GM12878 (cell line): ENCODE measurements at regions not wholly inside any gene's neighbourhood (a gene's known extent, or its start where the extent isn't known, plus 50 kb on each side); places are given as distances from the start of the nearest gene placed in this dataset.

Experiments
- CHD4 ChIP-seq: fragments of 200-600 bp; sonication (generic); IDR thresholded peaks from 2 replicates; pipeline ENCODE4 v1.6.1; 2016; ENCODE audit warnings: mild to moderate bottlenecking
- CREM ChIP-seq: IDR thresholded peaks from 2 replicates; pipeline ENCODE4 v1.6.1; 2014; ENCODE audit warnings: antibody characterized with exemption, low read depth
- EP300 ChIP-seq, 2 experiments: fragments of 150-350 bp in 1 of 2; IDR thresholded peaks; 2 replicates each; pipeline ENCODE4 v1.6.1; 2011 to 2012; ENCODE audit warnings: low read depth in 2 of 2, low read length in 2 of 2, borderline replicate concordance in 1 of 2, improper control_type of control experiment in 1 of 2, inconsistent platforms in 1 of 2; ENCODE audit not compliant: control insufficient read depth in 1 of 2
- EZH2 ChIP-seq: IDR thresholded peaks from 2 replicates; pipeline ENCODE4 v1.6.1; 2012; ENCODE audit warnings: low read depth, mild to moderate bottlenecking, control low read depth, inconsistent platforms, low read length, borderline replicate concordance; ENCODE audit not compliant: control insufficient read depth
- MXI1 ChIP-seq: fragments of 150-350 bp; IDR thresholded peaks from 2 replicates; pipeline ENCODE4 v1.6.1; 2011; ENCODE audit warnings: low read depth, mild to moderate bottlenecking, inconsistent platforms, low read length, improper control_type of control experiment
- NFYA ChIP-seq: IDR thresholded peaks from 2 replicates; pipeline ENCODE4 v1.6.1; 2011; ENCODE audit warnings: low read depth, mild to moderate bottlenecking, low read length, improper control_type of control experiment, borderline replicate concordance
- POLR2A ChIP-seq: IDR thresholded peaks from 2 replicates; pipeline ENCODE4 v1.6.1; 2011; ENCODE audit warnings: low read depth, mild to moderate bottlenecking, low read length
- SP1 ChIP-seq: IDR thresholded peaks from one replicate; pipeline ENCODE4 v1.6.1; 2011; ENCODE audit warnings: low read depth, low read length
- TBL1XR1 ChIP-seq: IDR thresholded peaks from 2 replicates; pipeline ENCODE4 v1.6.1; 2012; ENCODE audit warnings: low read depth, low read length, improper control_type of control experiment
- ZNF217 ChIP-seq: fragments of 450-650 bp; IDR thresholded peaks from 2 replicates; pipeline ENCODE4 v1.6.1; 2017; ENCODE audit warnings: antibody characterized with exemption, mild to moderate bottlenecking
- TF ChIP-seq, protein P1 (sequence below), 3 experiments: IDR thresholded peaks in 2 of 3; conservative IDR thresholded peaks in 1 of 3; 2 replicates each; pipeline ENCODE4 v1.5.1; 2011; ENCODE audit warnings: low read depth in 3 of 3, low read length in 3 of 3, mild to moderate bottlenecking in 3 of 3, control low read depth in 2 of 3, moderate library complexity in 2 of 3, inconsistent platforms in 1 of 3, mixed read lengths in 1 of 3; ENCODE audit not compliant: control insufficient read depth in 2 of 3, insufficient read depth in 1 of 3; ENCODE audit errors: extremely low read depth in 1 of 3
- TF ChIP-seq, protein P2 (sequence below): IDR thresholded peaks from 2 replicates; pipeline ENCODE4 v1.6.1; 2012; ENCODE audit warnings: low read depth, low read length, improper control_type of control experiment
- TF ChIP-seq, protein P3 (sequence below): fragments of 450-650 bp; formaldehyde crosslinking; IDR thresholded peaks from 2 replicates; pipeline ENCODE4 v1.4.0; 2020; ENCODE audit warnings: mild to moderate bottlenecking, moderate library complexity

DNA sequence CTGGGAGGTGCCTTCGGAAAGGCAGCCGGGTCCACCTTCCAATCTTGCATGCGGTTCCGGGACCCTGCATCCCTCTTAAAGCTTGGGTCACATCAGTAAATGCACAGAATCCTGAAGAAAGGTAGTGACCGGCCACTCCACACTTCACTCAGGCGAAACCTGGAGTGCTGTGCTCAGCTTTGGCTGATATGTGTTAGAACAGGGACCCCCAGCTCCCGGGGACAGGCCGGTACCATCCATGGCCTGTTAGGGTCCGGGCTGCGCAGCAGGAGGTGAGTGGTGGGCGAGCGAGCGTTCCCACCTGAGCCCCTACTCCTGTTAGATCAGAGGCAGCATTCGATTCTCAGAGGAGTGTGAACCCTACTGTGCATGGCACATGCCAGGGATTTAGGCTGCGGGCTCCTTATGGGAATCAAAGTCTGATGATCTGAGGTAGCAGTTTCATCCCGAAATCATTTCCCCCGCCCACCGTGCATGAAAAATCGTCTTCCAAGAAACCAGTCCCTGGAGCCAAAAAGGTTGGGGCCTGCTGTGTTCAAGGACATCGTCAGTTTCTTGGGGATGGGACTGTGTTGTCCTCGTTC lies 143.0 kb downstream of the ERMARD start:
- no peak for TF ChIP-seq CHD4
- TF ChIP-seq NFYA: no peak
- TF ChIP-seq MXI1: no peak
- TF ChIP-seq TBL1XR1: no peak
- TF ChIP-seq POLR2A: no peak
- no peak for TF ChIP-seq CREM
- TF ChIP-seq EP300 (IDR thresholded peaks at IDR 0.05; ENCODE audit: borderline replicate concordance in 1 of 2, control insufficient read depth in 1 of 2, low read depth in 2 of 2, low read length in 2 of 2): no peak
- TF ChIP-seq, protein P1, sequence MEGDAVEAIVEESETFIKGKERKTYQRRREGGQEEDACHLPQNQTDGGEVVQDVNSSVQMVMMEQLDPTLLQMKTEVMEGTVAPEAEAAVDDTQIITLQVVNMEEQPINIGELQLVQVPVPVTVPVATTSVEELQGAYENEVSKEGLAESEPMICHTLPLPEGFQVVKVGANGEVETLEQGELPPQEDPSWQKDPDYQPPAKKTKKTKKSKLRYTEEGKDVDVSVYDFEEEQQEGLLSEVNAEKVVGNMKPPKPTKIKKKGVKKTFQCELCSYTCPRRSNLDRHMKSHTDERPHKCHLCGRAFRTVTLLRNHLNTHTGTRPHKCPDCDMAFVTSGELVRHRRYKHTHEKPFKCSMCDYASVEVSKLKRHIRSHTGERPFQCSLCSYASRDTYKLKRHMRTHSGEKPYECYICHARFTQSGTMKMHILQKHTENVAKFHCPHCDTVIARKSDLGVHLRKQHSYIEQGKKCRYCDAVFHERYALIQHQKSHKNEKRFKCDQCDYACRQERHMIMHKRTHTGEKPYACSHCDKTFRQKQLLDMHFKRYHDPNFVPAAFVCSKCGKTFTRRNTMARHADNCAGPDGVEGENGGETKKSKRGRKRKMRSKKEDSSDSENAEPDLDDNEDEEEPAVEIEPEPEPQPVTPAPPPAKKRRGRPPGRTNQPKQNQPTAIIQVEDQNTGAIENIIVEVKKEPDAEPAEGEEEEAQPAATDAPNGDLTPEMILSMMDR (IDR thresholded peaks at IDR 0.05 in 2 of 3, conservative IDR thresholded peaks at IDR 0.05 in 1 of 3; ENCODE audit: control insufficient read depth in 2 of 3, extremely low read depth in 1 of 3, insufficient read depth in 1 of 3, low read depth in 3 of 3, low read length in 3 of 3): no peak
- TF ChIP-seq SP1: no peak
- TF ChIP-seq EZH2: no peak
- TF ChIP-seq, protein P2, sequence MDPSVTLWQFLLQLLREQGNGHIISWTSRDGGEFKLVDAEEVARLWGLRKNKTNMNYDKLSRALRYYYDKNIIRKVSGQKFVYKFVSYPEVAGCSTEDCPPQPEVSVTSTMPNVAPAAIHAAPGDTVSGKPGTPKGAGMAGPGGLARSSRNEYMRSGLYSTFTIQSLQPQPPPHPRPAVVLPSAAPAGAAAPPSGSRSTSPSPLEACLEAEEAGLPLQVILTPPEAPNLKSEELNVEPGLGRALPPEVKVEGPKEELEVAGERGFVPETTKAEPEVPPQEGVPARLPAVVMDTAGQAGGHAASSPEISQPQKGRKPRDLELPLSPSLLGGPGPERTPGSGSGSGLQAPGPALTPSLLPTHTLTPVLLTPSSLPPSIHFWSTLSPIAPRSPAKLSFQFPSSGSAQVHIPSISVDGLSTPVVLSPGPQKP: no peak
- no peak for TF ChIP-seq ZNF217
- TF ChIP-seq, protein P3, sequence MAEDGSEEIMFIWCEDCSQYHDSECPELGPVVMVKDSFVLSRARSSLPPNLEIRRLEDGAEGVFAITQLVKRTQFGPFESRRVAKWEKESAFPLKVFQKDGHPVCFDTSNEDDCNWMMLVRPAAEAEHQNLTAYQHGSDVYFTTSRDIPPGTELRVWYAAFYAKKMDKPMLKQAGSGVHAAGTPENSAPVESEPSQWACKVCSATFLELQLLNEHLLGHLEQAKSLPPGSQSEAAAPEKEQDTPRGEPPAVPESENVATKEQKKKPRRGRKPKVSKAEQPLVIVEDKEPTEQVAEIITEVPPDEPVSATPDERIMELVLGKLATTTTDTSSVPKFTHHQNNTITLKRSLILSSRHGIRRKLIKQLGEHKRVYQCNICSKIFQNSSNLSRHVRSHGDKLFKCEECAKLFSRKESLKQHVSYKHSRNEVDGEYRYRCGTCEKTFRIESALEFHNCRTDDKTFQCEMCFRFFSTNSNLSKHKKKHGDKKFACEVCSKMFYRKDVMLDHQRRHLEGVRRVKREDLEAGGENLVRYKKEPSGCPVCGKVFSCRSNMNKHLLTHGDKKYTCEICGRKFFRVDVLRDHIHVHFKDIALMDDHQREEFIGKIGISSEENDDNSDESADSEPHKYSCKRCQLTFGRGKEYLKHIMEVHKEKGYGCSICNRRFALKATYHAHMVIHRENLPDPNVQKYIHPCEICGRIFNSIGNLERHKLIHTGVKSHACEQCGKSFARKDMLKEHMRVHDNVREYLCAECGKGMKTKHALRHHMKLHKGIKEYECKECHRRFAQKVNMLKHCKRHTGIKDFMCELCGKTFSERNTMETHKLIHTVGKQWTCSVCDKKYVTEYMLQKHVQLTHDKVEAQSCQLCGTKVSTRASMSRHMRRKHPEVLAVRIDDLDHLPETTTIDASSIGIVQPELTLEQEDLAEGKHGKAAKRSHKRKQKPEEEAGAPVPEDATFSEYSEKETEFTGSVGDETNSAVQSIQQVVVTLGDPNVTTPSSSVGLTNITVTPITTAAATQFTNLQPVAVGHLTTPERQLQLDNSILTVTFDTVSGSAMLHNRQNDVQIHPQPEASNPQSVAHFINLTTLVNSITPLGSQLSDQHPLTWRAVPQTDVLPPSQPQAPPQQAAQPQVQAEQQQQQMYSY: no peak
